ENCODE measurements at regions not wholly inside any gene's neighbourhood (a gene's known extent, or its start where the extent isn't known, plus 50 kb on each side); places are given as distances from the start of the nearest gene placed in this dataset.

- Histone ChIP-seq H3K4me3 (replicated peaks in 1 of 4; ENCODE audit: control extremely low read depth in 1 of 4, insufficient read depth in 1 of 4, low read depth in 3 of 4, low read length in 4 of 4) (no peak overlapping the region), H3K27me3 (ENCODE audit: control insufficient read depth, insufficient read depth, low read length) (peaks cover 2% of the 10 kb centered on the region), H3K9ac (ENCODE audit: insufficient read depth, low read length) (no peak overlapping the region), H3K4me1 (ENCODE audit: control insufficient read depth, extremely low read depth, insufficient read depth, low read length) (no peaks in the 10 kb centered on the region), H3K27ac (ENCODE audit: insufficient read depth, low read length) (no peak overlapping the region), H2AFZ (ENCODE audit: low read length) (no peak overlapping the region), H3K4me2 (ENCODE audit: extremely low read depth, insufficient read depth, low read length) (no peak overlapping the region), H3K36me3 (ENCODE audit: control insufficient read depth, insufficient read depth, low read length) (no peaks in the 10 kb centered on the region), H3K9me3 (ENCODE audit: control insufficient read depth, insufficient read depth, low read depth, low read length) (no peaks in the 10 kb centered on the region), H3K79me2 (ENCODE audit: control insufficient read depth, insufficient read depth, low read length) (no peaks in the 10 kb centered on the region), H4K20me1 (ENCODE audit: control insufficient read depth, extremely low read depth, insufficient read depth, low read length) (no peaks in the 10 kb centered on the region)
- DNase-seq (ENCODE audit: low read depth in 2 of 2): no peak
- TF ChIP-seq EZH2 (IDR thresholded peaks at IDR 0.05; ENCODE audit: low read length, missing control alignments): no peak
Measured at GRCh38 chr6:14366315-14366714, 248.7 kb downstream of the CD83 start.

DNA sequence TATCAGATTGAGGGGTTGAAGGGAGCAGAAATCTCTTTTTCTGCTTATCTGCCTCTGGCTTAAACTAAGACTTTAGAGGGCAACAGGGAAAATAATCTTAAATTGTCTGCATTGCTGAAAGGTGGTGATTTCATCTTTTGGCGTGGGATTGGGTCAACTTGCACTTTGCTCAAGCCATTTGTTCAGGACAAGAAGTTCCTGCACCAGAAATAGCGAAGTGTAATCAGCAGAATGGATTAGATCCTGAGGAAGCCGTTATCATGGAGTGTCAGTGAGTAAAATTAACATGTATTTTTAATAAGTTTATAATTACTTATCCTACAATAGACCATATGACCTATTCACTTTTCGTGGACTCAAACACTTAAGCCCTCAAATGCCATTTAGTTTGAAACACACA lies 249.3 kb downstream of the CD83 start:
- no peak overlapping the region for H3K4me2 ChIP-seq (ENCODE audit: extremely low read depth, insufficient read depth, low read length)
- no peak overlapping the region for H3K27ac ChIP-seq (ENCODE audit: insufficient read depth, low read length)
- no peak overlapping the region for H3K4me3 ChIP-seq (replicated peaks in 1 of 4; ENCODE audit: control extremely low read depth in 1 of 4, insufficient read depth in 1 of 4, low read depth in 3 of 4, low read length in 4 of 4)
- TF ChIP-seq, protein P1, sequence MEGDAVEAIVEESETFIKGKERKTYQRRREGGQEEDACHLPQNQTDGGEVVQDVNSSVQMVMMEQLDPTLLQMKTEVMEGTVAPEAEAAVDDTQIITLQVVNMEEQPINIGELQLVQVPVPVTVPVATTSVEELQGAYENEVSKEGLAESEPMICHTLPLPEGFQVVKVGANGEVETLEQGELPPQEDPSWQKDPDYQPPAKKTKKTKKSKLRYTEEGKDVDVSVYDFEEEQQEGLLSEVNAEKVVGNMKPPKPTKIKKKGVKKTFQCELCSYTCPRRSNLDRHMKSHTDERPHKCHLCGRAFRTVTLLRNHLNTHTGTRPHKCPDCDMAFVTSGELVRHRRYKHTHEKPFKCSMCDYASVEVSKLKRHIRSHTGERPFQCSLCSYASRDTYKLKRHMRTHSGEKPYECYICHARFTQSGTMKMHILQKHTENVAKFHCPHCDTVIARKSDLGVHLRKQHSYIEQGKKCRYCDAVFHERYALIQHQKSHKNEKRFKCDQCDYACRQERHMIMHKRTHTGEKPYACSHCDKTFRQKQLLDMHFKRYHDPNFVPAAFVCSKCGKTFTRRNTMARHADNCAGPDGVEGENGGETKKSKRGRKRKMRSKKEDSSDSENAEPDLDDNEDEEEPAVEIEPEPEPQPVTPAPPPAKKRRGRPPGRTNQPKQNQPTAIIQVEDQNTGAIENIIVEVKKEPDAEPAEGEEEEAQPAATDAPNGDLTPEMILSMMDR (conservative IDR thresholded peaks at IDR 0.05 in 1 of 2, IDR thresholded peaks at IDR 0.05 in 1 of 2; ENCODE audit: low read depth in 1 of 2, low read length in 2 of 2): no peak
- TF ChIP-seq EZH2 (IDR thresholded peaks at IDR 0.05; ENCODE audit: low read length, missing control alignments): no peak
- no peaks in the 10 kb centered on the region for H3K36me3 ChIP-seq (ENCODE audit: control insufficient read depth, insufficient read depth, low read length)
- H4K20me1 ChIP-seq (ENCODE audit: control insufficient read depth, extremely low read depth, insufficient read depth, low read length): no peaks in the 10 kb centered on the region
- DNase-seq (ENCODE audit: low read depth in 2 of 2): no peak
- H3K9ac ChIP-seq (ENCODE audit: insufficient read depth, low read length): no peak overlapping the region
- no peaks in the 10 kb centered on the region for H3K4me1 ChIP-seq (ENCODE audit: control insufficient read depth, extremely low read depth, insufficient read depth, low read length)
- H3K9me3 ChIP-seq (ENCODE audit: control insufficient read depth, insufficient read depth, low read depth, low read length): no peaks in the 10 kb centered on the region
- no peaks in the 10 kb centered on the region for H3K79me2 ChIP-seq (ENCODE audit: control insufficient read depth, insufficient read depth, low read length)
- H2AFZ ChIP-seq (ENCODE audit: low read length): no peak overlapping the region
- H3K27me3 ChIP-seq (ENCODE audit: control insufficient read depth, insufficient read depth, low read length): peaks cover 2% of the 10 kb centered on the region

DNA sequence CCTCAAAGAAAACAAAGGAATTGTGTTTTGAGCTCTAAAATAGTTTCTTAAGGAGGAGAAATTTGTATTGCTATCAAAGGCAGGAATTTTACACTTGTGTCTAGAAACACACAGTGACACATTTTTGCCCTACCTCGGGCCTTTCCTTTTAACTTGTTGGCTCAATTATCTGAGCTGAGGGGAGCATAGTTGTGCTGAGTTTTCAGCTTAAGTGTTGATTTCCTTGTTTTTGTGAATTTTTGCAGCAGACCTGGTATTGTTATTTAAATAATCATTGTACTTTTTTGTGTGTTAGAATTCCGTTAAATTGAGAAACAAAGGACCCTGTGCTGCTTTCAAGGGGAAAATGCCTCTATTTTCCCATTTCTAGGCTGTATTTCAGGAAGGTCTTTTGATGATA lies 249.7 kb downstream of the CD83 start:
- Histone ChIP-seq H3K79me2 (ENCODE audit: control insufficient read depth, insufficient read depth, low read length) (no peaks in the 10 kb centered on the region), H3K9me3 (ENCODE audit: control insufficient read depth, insufficient read depth, low read depth, low read length) (no peaks in the 10 kb centered on the region), H3K27me3 (ENCODE audit: control insufficient read depth, insufficient read depth, low read length) (peaks cover 2% of the 10 kb centered on the region), H3K9ac (ENCODE audit: insufficient read depth, low read length) (no peak overlapping the region), H3K36me3 (ENCODE audit: control insufficient read depth, insufficient read depth, low read length) (no peaks in the 10 kb centered on the region), H2AFZ (ENCODE audit: low read length) (no peak overlapping the region), H3K27ac (ENCODE audit: insufficient read depth, low read length) (no peak overlapping the region), H3K4me1 (ENCODE audit: control insufficient read depth, extremely low read depth, insufficient read depth, low read length) (no peaks in the 10 kb centered on the region), H3K4me2 (ENCODE audit: extremely low read depth, insufficient read depth, low read length) (no peak overlapping the region), H3K4me3 (replicated peaks in 1 of 4; ENCODE audit: control extremely low read depth in 1 of 4, insufficient read depth in 1 of 4, low read depth in 3 of 4, low read length in 4 of 4) (no peak overlapping the region), H4K20me1 (ENCODE audit: control insufficient read depth, extremely low read depth, insufficient read depth, low read length) (no peaks in the 10 kb centered on the region)
- no peak for DNase-seq (ENCODE audit: low read depth in 2 of 2)
- TF ChIP-seq EZH2 (IDR thresholded peaks at IDR 0.05; ENCODE audit: low read length, missing control alignments): no peak
- TF ChIP-seq, protein P1 (conservative IDR thresholded peaks at IDR 0.05 in 1 of 2, IDR thresholded peaks at IDR 0.05 in 1 of 2; ENCODE audit: low read depth in 1 of 2, low read length in 2 of 2): no peak
